GM12878 (cell line): ENCODE measurements at regions not wholly inside any gene's neighbourhood (a gene's known extent, or its start where the extent isn't known, plus 50 kb on each side); places are given as distances from the start of the nearest gene placed in this dataset.

ENCODE experiments used
- ATAC-seq: fragments of 200-7000 bp; cut with Tn5 transposase; 3 replicates; pipeline ENCODE4 v1.9.1; 2020; ENCODE audit warnings: mild to moderate bottlenecking, moderate library complexity
- BruUV-seq: library from RNA; stranded (reverse); fragments of 400-500 nt; replicated peaks from 2 replicates; lab custom pipeline; 2021; lab: Mats Ljungman, UMichigan
- CTCF ChIA-PET: fragments of 300-600 bp; sonication (Branson Sonifier 250); formaldehyde crosslinking; extraction: SDS; loops from one replicate; lab custom pipeline; 2021; ENCODE audit warnings: inconsistent platforms; lab: Yijun Ruan, JAX
- POLR2A ChIA-PET: fragments of 350-600 bp; formaldehyde crosslinking; extraction: SDS; loops from one replicate; lab custom pipeline; 2021; ENCODE audit warnings: inconsistent platforms; lab: Charles Lee
- RAD21 ChIA-PET: fragments of 300-600 bp; sonication (Branson Sonifier 250); formaldehyde crosslinking; loops from one replicate; lab custom pipeline; 2023; ENCODE audit warnings: antibody characterized with exemption; ENCODE audit not compliant: unreplicated experiment; lab: Charles Lee
- SMC1A ChIA-PET: fragments of 300-600 bp; sonication (Branson Sonifier 250); formaldehyde crosslinking; loops from one replicate; lab custom pipeline; 2023; ENCODE audit not compliant: unreplicated experiment, uncharacterized antibody; lab: Charles Lee
- DNase-seq: peaks from one replicate; pipeline ENCODE4 v3.0.0-alpha.2; 2011; ENCODE audit warnings: low read depth, low spot score
- FAIRE-seq: peaks from 3 replicates; lab custom pipeline; 2011; peaks lifted over from hg19 to GRCh38; lab: Jason Lieb, UNC
- H2AFZ ChIP-seq: 2 replicates; pipeline ENCODE4 v1.6.0; 2011; ENCODE audit warnings: low read depth, low read length, control low read depth; ENCODE audit not compliant: control insufficient read depth
- H3K27ac ChIP-seq: 2 replicates; pipeline ENCODE4 v1.5.1; 2011; ENCODE audit warnings: control low read depth; ENCODE audit not compliant: control insufficient read depth, insufficient read depth
- H3K27me3 ChIP-seq, 2 experiments: replicated peaks in 1 of 2; 2 replicates each; pipeline versions ENCODE4 v1.6.0 to v1.6.1; 2011; ENCODE audit warnings: low read length in 1 of 2; ENCODE audit not compliant: control insufficient read depth in 2 of 2, insufficient read depth in 2 of 2
- H3K36me3 ChIP-seq, 2 experiments: 2 replicates each; pipeline ENCODE4 v1.5.1; 2011; ENCODE audit warnings: low read length in 1 of 2; ENCODE audit not compliant: control insufficient read depth in 2 of 2, insufficient read depth in 2 of 2
- H3K4me1 ChIP-seq: 2 replicates; pipeline ENCODE4 v1.6.1; 2011; ENCODE audit warnings: mild to moderate bottlenecking, low read length, moderate library complexity, mixed read lengths; ENCODE audit not compliant: control insufficient read depth, insufficient read depth
- H3K4me2 ChIP-seq: 2 replicates; pipeline ENCODE4 v1.6.0; 2011; ENCODE audit warnings: control low read depth; ENCODE audit not compliant: control insufficient read depth, insufficient read depth
- H3K4me3 ChIP-seq: fragments of 200-600 bp; sonication (generic); 2 replicates; pipeline ENCODE4 v1.5.1; 2016
- H3K79me2 ChIP-seq: 2 replicates; pipeline ENCODE4 v1.6.0; 2011; ENCODE audit warnings: low read length; ENCODE audit not compliant: control insufficient read depth, insufficient read depth
- H3K9ac ChIP-seq: 2 replicates; pipeline ENCODE4 v1.8.0; 2011; ENCODE audit warnings: low read length, control low read depth, mixed read lengths; ENCODE audit not compliant: control insufficient read depth, insufficient read depth
- H3K9me3 ChIP-seq: replicated peaks from 3 replicates; pipeline ENCODE4 v1.5.1; 2011; ENCODE audit warnings: mild to moderate bottlenecking, low read length; ENCODE audit not compliant: control insufficient read depth, insufficient read depth
- H4K20me1 ChIP-seq: 2 replicates; pipeline ENCODE4 v1.6.0; 2011; ENCODE audit not compliant: control insufficient read depth, insufficient read depth
- BCL11A ChIP-seq: IDR thresholded peaks from 2 replicates; pipeline ENCODE4 v1.6.1; 2011; ENCODE audit warnings: low read depth, low read length
- IRF4 ChIP-seq: IDR thresholded peaks from 2 replicates; pipeline ENCODE4 v1.6.1; 2011; ENCODE audit warnings: low read depth, low read length
- NFXL1 ChIP-seq: fragments of 450-650 bp; IDR thresholded peaks from 2 replicates; pipeline ENCODE4 v1.6.1; 2017; ENCODE audit warnings: antibody characterized with exemption, mild to moderate bottlenecking, borderline replicate concordance
- NR2F1 ChIP-seq: fragments of 450-650 bp; conservative IDR thresholded peaks from 2 replicates; pipeline ENCODE4 v1.6.1; 2017; ENCODE audit warnings: mild to moderate bottlenecking
- POLR2AphosphoS2 ChIP-seq: IDR thresholded peaks from 2 replicates; pipeline ENCODE4 v1.6.1; 2011; ENCODE audit warnings: low read depth, mild to moderate bottlenecking, low read length, improper control_type of control experiment, moderate library complexity
- SIN3A ChIP-seq: IDR thresholded peaks from 2 replicates; pipeline ENCODE4 v1.6.1; 2012; ENCODE audit warnings: low read depth, low read length, improper control_type of control experiment
- STAT1 ChIP-seq: fragments of 450-650 bp; conservative IDR thresholded peaks from 2 replicates; pipeline ENCODE4 v1.6.1; 2014; ENCODE audit warnings: antibody characterized with exemption, mild to moderate bottlenecking
- SUZ12 ChIP-seq: fragments of 200-600 bp; sonication (generic); IDR thresholded peaks from one replicate; pipeline ENCODE4 v1.6.1; 2018; ENCODE audit warnings: antibody characterized with exemption, mild to moderate bottlenecking; ENCODE audit not compliant: unreplicated experiment
- WRNIP1 ChIP-seq: IDR thresholded peaks from 2 replicates; pipeline ENCODE4 v1.6.1; 2011; ENCODE audit warnings: low read depth, low read length, improper control_type of control experiment, borderline replicate concordance
- YY1 ChIP-seq: IDR thresholded peaks from 2 replicates; pipeline ENCODE4 v1.6.1; 2011; ENCODE audit warnings: low read depth, mild to moderate bottlenecking, low read length
- ZNF384 ChIP-seq: IDR thresholded peaks from 2 replicates; pipeline ENCODE4 v1.6.1; 2012; ENCODE audit warnings: low read depth, mild to moderate bottlenecking, low read length, improper control_type of control experiment, borderline replicate concordance
- WGBS: methylation state at CpG from one replicate; pipeline ENCODE4 v1.1.6; 2016; ENCODE audit warnings: low lambda C conversion rate; ENCODE audit not compliant: insufficient replicate concordance, insufficient coverage; ENCODE audit errors: missing lambda C conversion rate; 5-methylcytosine and 5-hydroxymethylcytosine counted together
- in situ Hi-C: fragments of 300-500 bp; cut with MboI; formaldehyde crosslinking; loops from 9 replicates; pipeline ENCODE4 v1.14.3; 2018; ENCODE audit warnings: mixed read lengths
- intact Hi-C: fragments of 100-400 bp; cut with micrococcal nuclease; formaldehyde crosslinking; loops from one replicate; pipeline ENCODE4 v1.14.2; 2022; ENCODE audit not compliant: unreplicated experiment

DNA sequence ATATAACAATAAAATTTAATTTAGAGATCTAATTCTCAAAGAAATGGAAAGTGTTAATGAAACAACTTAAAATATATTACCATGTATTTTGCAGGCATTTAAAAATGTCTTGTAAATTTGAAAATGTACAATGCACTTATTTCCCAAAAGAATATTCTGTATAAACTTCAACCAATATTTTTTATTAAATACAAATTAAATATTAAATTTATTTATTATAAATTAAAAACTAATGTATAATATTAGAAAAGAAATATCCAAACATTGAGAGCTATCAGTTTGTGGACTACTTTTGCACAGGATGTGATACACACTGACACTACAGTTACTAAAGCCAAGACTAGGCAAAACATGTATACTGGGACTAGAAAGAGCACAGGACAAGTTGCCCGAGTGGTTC is 707.0 kb upstream of the NRSN1 start (continued):
- TF ChIP-seq SIN3A (no peak), WRNIP1 (no peak), IRF4 (no peak), BCL11A (no peak)

DNA sequence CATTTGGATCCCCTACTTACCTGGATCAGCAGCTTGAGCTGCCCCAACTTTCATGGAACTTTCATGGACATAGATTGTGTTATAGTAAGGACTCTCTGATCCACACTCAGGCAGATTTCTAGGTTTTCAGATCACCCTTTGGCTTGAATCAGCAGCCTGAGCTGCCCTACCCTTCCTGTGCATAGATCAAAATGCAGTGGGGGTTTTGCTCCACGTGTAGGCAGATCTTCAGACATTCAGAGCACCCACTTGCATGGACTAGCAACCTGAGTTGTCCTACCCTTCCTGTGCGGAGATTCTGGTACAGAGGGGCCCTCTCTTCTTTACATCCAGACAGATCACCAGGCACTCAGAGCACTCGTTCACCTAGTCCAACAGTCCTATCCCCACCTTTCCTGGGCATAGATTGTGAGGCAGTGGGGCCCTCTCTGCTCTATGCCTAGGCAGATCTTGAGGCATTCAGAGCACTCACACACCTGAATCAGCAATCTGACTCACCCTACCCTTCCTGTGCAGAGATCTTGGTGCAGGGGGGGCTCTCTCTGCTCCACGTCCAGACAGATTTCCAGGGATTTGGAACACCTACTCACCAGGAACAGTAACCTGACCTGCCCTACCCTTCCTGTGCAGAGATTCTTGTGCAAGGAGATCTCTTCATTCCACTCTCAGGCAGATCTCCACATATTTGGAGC is 705.2 kb upstream of the NRSN1 start:
- Histone ChIP-seq H3K9ac (no peak overlapping the region), H3K36me3 (no peaks in the 10 kb centered on the region), H3K27me3 (no peaks in the 10 kb centered on the region), H3K4me3 (no peak overlapping the region), H3K27ac (no peak overlapping the region), H3K4me2 (no peak overlapping the region), H4K20me1 (no peaks in the 10 kb centered on the region), H2AFZ (no peak overlapping the region), H3K4me1 (no peaks in the 10 kb centered on the region), H3K9me3 (no peaks in the 10 kb centered on the region), H3K79me2 (no peaks in the 10 kb centered on the region)
- CTCF ChIA-PET: no interaction called here
- SMC1A ChIA-PET: interaction anchor here (0.6 kb wide), 1 partner anchor 179 kb away, joined by 3 read pairs; no protein-coding TSS in a partner anchor
- no TSS peak for BruUV-seq
- POLR2A ChIA-PET: no interaction called here
- WGBS: 7% methylated on average over 4 of the region's 4 CpGs
- ATAC-seq: no peak
- in situ Hi-C loops (no loop called here), intact Hi-C loops (no loop called here)
- RAD21 ChIA-PET: no interaction called here
- no peak for TF ChIP-seq YY1
- FAIRE-seq: no peak
- no peak for DNase-seq

DNA sequence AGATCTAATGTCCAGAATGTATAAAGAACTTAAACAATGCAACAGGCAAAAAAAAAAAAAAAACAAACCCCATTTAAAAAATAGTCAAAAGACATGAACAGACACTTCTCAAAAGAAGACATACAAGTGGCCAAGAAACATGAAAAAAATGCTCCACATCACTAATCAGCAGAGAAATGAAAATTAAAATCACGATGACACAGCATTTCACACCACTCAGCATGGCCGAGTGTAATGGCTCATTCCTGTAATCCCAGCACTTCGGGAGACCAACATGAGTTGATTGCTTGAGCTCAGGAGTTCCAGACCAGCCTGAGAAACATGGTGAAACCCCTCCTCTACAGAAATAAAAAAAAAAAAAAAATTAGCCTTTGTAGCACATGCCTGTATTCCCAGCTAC is 701.4 kb upstream of the NRSN1 start:
- no peak overlapping the region for H3K4me2 ChIP-seq
- no peak overlapping the region for H3K9ac ChIP-seq
- no peaks in the 10 kb centered on the region for H4K20me1 ChIP-seq
- no peak for FAIRE-seq
- H3K27me3 ChIP-seq: no peaks in the 10 kb centered on the region
- BruUV-seq: no TSS peak
- intact Hi-C loops: no loop called here
- no peaks in the 10 kb centered on the region for H3K79me2 ChIP-seq
- 2% methylated on average over 3 of the region's 3 CpGs for WGBS
- CTCF ChIA-PET: no interaction called here
- no peak for ATAC-seq
- no peak for DNase-seq
- no peaks in the 10 kb centered on the region for H3K9me3 ChIP-seq
- H2AFZ ChIP-seq: no peak overlapping the region
- RAD21 ChIA-PET: interaction anchor here (0.6 kb wide), 1 partner anchor 1849 kb away, joined by 3 read pairs; no protein-coding TSS in a partner anchor
- H3K4me3 ChIP-seq: no peak overlapping the region
- in situ Hi-C loops: no loop called here
- no peak overlapping the region for H3K27ac ChIP-seq
- TF ChIP-seq POLR2AphosphoS2 (no peak), NFXL1 (no peak), SUZ12 (no peak), STAT1 (no peak), ZNF384 (no peak), NR2F1 (no peak)
- TF ChIP-seq, all 136 proteins: peak for 0
- no peaks in the 10 kb centered on the region for H3K36me3 ChIP-seq
- SMC1A ChIA-PET: no interaction called here
- POLR2A ChIA-PET: interaction anchor here (0.6 to 1.0 kb wide), 2 partner anchors 23 to 1260 kb away, joined by 4 to 5 read pairs; no protein-coding TSS in a partner anchor
- H3K4me1 ChIP-seq: no peaks in the 10 kb centered on the region
